Activated T-cell treated with anti-CD3 and anti-CD28 coated beads, Interleukin-2, amount 50 U/mL, for 24 hours (primary cell): ENCODE measurements at regions not wholly inside any gene's neighbourhood (a gene's known extent, or its start where the extent isn't known, plus 50 kb on each side); places are given as distances from the start of the nearest gene placed in this dataset.

Experiments
- DNase-seq: peaks from one replicate; pipeline ENCODE4 v3.0.0-alpha.2; 2020
- H3K27ac Mint-ChIP-seq: 2 replicates; pipeline ENCODE4 v1.8.0; 2020; ENCODE audit warnings: mild to moderate bottlenecking, mixed read lengths
- H3K27me3 Mint-ChIP-seq: 2 replicates; pipeline ENCODE4 v1.8.0; 2020; ENCODE audit warnings: mixed read lengths
- H3K36me3 Mint-ChIP-seq: 2 replicates; pipeline ENCODE4 v1.8.0; 2020; ENCODE audit warnings: low read depth, mixed read lengths
- H3K4me1 Mint-ChIP-seq: 2 replicates; pipeline ENCODE4 v1.8.0; 2020; ENCODE audit warnings: low read depth, mixed read lengths
- H3K4me3 Mint-ChIP-seq: 2 replicates; pipeline ENCODE4 v1.8.0; 2020; ENCODE audit warnings: mild to moderate bottlenecking, moderate library complexity, mixed read lengths
- H3K9me3 Mint-ChIP-seq: 2 replicates; pipeline ENCODE4 v1.8.0; 2020; ENCODE audit warnings: mixed read lengths

- Mint-ChIP-seq H3K27me3 (no peaks in the 10 kb centered on the region), H3K9me3 (no peaks in the 10 kb centered on the region), H3K4me3 (no peak overlapping the region), H3K4me1 (no peaks in the 10 kb centered on the region), H3K27ac (no peak overlapping the region), H3K36me3 (no peaks in the 10 kb centered on the region)
- no peak for DNase-seq
Observed at GRCh38 chr6:40710626-40711330, 123.6 kb upstream of the LRFN2 start.

- no peaks in the 10 kb centered on the region for H3K4me1 Mint-ChIP-seq
- H3K27me3 Mint-ChIP-seq, result peaks cover 1% of the 10 kb centered on the region
- no peak overlapping the region for H3K27ac Mint-ChIP-seq
- no peaks in the 10 kb centered on the region for H3K36me3 Mint-ChIP-seq
- H3K4me3 Mint-ChIP-seq, result no peak overlapping the region
- DNase-seq, result no peak
- no peaks in the 10 kb centered on the region for H3K9me3 Mint-ChIP-seq
Observed at GRCh38 chr6:40708049-40708448, 120.9 kb upstream of the LRFN2 start.

- Mint-ChIP-seq H3K9me3 (no peaks in the 10 kb centered on the region), H3K27me3 (peaks cover 15% of the 10 kb centered on the region), H3K36me3 (no peaks in the 10 kb centered on the region), H3K4me3 (no peak overlapping the region), H3K4me1 (no peaks in the 10 kb centered on the region), H3K27ac (no peak overlapping the region)
- DNase-seq, result no peak
Observed at GRCh38 chr6:40706178-40706577, 119.0 kb upstream of the LRFN2 start.

- Mint-ChIP-seq H3K4me3 (no peak overlapping the region), H3K4me1 (no peaks in the 10 kb centered on the region), H3K36me3 (no peaks in the 10 kb centered on the region), H3K9me3 (no peaks in the 10 kb centered on the region), H3K27ac (no peak overlapping the region), H3K27me3 (peaks cover 15% of the 10 kb centered on the region)
- no peak for DNase-seq
Observed at GRCh38 chr6:40705354-40705753, 118.2 kb upstream of the LRFN2 start.

DNA sequence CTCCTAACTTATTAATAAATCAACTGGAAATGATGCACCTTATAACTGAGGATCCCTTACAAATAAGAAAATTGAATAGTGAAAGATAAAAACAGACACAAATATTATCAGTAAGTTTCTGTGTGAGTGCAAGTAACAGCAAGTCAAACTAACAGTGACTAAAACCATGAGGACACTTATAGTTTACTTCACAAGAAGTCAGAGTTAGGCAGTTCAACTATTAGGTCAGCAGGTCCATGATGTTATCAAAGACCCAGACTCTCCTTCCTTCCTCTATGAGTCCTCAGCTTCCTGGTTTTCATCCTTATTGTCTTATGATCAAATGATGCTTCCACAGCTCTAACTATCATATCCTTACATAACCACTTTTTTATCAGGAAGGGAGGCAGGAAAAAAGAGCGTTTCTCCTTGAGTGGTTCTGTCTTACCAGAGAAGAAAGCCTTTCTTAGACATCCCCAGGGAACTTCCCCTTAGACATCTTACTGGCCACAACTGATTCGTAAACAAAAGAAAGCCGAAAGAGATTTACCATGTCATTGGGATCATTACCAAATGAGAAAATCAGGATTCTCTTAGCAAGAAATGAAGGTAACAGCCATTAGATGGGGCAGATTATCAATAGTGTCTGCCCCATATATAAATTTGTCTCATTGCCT, 114.3 kb upstream of the LRFN2 start:
- no peaks in the 10 kb centered on the region for H3K9me3 Mint-ChIP-seq
- no peak for DNase-seq
- H3K27me3 Mint-ChIP-seq, result peaks cover 20% of the 10 kb centered on the region
- no peaks in the 10 kb centered on the region for H3K4me1 Mint-ChIP-seq
- no peak overlapping the region for H3K4me3 Mint-ChIP-seq
- no peak overlapping the region for H3K27ac Mint-ChIP-seq
- no peaks in the 10 kb centered on the region for H3K36me3 Mint-ChIP-seq

- H3K27ac Mint-ChIP-seq, result no peak overlapping the region
- H3K4me1 Mint-ChIP-seq, result no peaks in the 10 kb centered on the region
- no peak for DNase-seq
- no peaks in the 10 kb centered on the region for H3K36me3 Mint-ChIP-seq
- H3K27me3 Mint-ChIP-seq, result peaks cover 20% of the 10 kb centered on the region
- no peak overlapping the region for H3K4me3 Mint-ChIP-seq
- no peaks in the 10 kb centered on the region for H3K9me3 Mint-ChIP-seq
Observed at GRCh38 chr6:40700006-40700580, 112.9 kb upstream of the LRFN2 start.

DNA sequence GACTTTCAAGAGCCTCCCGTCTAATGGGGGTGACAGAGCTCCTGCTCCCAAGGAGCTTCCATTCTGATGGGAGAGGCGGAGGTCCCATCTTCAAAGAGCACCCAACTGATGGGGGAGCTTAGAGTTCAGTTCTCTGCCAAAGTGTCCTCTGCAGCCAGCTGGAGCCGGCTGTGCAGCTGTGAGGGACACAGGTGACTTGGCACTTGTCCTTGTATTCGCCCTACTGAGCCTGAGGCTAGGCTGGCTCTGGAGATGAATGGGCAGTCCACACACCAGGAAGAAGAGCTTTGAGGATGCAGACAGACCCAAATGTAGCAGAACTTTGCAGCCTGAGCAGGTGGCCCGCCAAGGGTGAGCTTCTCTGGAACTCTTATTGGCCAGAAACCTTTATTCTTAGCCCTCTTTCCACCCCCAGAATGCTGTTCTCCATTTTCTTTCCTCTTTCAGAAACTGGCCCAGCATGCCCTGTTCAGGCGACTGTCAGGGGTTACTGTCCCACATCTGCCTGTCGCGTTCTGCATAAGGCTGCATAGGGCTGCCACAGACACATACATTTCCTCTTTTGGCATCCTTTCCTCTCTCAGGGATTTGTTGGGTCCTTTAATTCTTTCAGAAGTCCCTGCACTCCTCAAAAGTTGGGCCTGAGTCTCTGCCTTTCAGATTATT, 108.7 kb upstream of the LRFN2 start:
- Mint-ChIP-seq H3K27ac (no peak overlapping the region), H3K27me3 (peaks cover 5% of the 10 kb centered on the region), H3K36me3 (no peaks in the 10 kb centered on the region), H3K4me1 (no peaks in the 10 kb centered on the region), H3K9me3 (no peaks in the 10 kb centered on the region), H3K4me3 (no peak overlapping the region)
- DNase-seq, result no peak

GRCh38 chr6:40695114-40695513, 108.0 kb upstream of the LRFN2 start:
- Mint-ChIP-seq H3K4me3 (no peak overlapping the region), H3K36me3 (no peaks in the 10 kb centered on the region), H3K4me1 (no peaks in the 10 kb centered on the region), H3K27me3 (peaks cover 8% of the 10 kb centered on the region), H3K27ac (no peak overlapping the region), H3K9me3 (no peaks in the 10 kb centered on the region)
- DNase-seq, result no peak

DNA sequence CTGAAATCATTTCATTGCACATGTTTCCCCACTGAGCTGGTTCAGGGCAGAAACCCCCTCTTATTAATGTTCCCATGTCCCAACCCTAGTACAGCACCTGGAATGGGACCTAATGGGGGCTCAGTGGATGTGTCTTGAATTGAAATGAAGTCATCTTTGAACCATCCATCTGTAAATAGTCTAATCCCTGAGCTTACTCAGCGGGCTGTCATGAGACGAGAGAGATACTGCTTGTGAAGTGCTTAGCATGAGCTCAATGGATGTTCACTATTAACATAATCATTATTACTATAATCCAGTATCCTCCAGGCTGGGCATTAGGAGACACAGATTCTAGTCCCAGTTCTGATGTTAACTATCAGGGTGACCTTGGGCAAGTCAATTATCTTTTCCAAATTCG, 106.6 kb upstream of the LRFN2 start:
- no peaks in the 10 kb centered on the region for H3K9me3 Mint-ChIP-seq
- no peaks in the 10 kb centered on the region for H3K4me1 Mint-ChIP-seq
- no peaks in the 10 kb centered on the region for H3K36me3 Mint-ChIP-seq
- no peak overlapping the region for H3K27ac Mint-ChIP-seq
- no peak for DNase-seq
- H3K27me3 Mint-ChIP-seq, result peaks cover 11% of the 10 kb centered on the region
- H3K4me3 Mint-ChIP-seq, result no peak overlapping the region

GRCh38 chr6:40692337-40692736, 105.2 kb upstream of the LRFN2 start:
- no peak for DNase-seq
- H3K27ac Mint-ChIP-seq, result no peak overlapping the region
- H3K36me3 Mint-ChIP-seq, result no peaks in the 10 kb centered on the region

GRCh38 chr6:40689185-40689584, 102.0 kb upstream of the LRFN2 start:
- Mint-ChIP-seq H3K4me1 (no peaks in the 10 kb centered on the region), H3K27ac (no peak overlapping the region), H3K4me3 (no peak overlapping the region), H3K27me3 (peaks cover 22% of the 10 kb centered on the region), H3K36me3 (no peaks in the 10 kb centered on the region), H3K9me3 (peaks cover 8% of the 10 kb centered on the region)
- DNase-seq, result no peak

More at GRCh38 chr6:40692337-40692736, 105.2 kb upstream of the LRFN2 start:
- Mint-ChIP-seq H3K4me1 (no peaks in the 10 kb centered on the region), H3K27me3 (peaks cover 9% of the 10 kb centered on the region), H3K9me3 (no peaks in the 10 kb centered on the region), H3K4me3 (no peak overlapping the region)

- peaks cover 8% of the 10 kb centered on the region for H3K9me3 Mint-ChIP-seq
- peaks cover 22% of the 10 kb centered on the region for H3K27me3 Mint-ChIP-seq
- H3K36me3 Mint-ChIP-seq, result no peaks in the 10 kb centered on the region
- no peaks in the 10 kb centered on the region for H3K4me1 Mint-ChIP-seq
- H3K27ac Mint-ChIP-seq, result no peak overlapping the region
- H3K4me3 Mint-ChIP-seq, result no peak overlapping the region
- no peak for DNase-seq
Observed at GRCh38 chr6:40688214-40688761, 101.1 kb upstream of the LRFN2 start.

GRCh38 chr6:40685862-40686261, 98.7 kb upstream of the LRFN2 start:
- no peak overlapping the region for H3K27ac Mint-ChIP-seq
- H3K4me3 Mint-ChIP-seq, result no peak overlapping the region
- H3K4me1 Mint-ChIP-seq, result no peaks in the 10 kb centered on the region
- DNase-seq, result no peak
- H3K27me3 Mint-ChIP-seq, result peaks cover 22% of the 10 kb centered on the region
- H3K36me3 Mint-ChIP-seq, result no peaks in the 10 kb centered on the region
- H3K9me3 Mint-ChIP-seq, result peaks cover 8% of the 10 kb centered on the region

DNA sequence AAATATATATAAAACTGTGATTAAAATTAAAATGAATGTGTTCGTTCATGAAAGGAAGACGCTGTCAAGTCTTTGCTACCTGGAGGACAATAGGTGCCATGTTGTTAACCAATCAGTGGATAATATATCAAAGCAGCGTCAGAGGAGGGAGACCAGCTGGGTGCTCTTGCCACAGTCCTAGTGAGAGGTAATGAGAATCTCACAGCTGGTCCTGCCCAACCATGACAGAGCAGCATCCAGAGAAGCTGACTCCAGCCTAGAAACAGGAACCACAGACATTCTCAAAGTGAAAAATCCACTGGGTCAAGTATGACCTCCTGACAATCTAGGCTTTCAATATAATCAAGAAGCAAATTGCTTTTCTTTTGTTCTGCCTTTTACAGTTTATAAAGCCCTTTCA, 94.5 kb upstream of the LRFN2 start:
- Mint-ChIP-seq H3K36me3 (no peaks in the 10 kb centered on the region), H3K27me3 (peaks cover 11% of the 10 kb centered on the region), H3K4me3 (no peak overlapping the region), H3K9me3 (peaks cover 8% of the 10 kb centered on the region), H3K27ac (no peak overlapping the region), H3K4me1 (no peaks in the 10 kb centered on the region)
- DNase-seq, result no peak

DNA sequence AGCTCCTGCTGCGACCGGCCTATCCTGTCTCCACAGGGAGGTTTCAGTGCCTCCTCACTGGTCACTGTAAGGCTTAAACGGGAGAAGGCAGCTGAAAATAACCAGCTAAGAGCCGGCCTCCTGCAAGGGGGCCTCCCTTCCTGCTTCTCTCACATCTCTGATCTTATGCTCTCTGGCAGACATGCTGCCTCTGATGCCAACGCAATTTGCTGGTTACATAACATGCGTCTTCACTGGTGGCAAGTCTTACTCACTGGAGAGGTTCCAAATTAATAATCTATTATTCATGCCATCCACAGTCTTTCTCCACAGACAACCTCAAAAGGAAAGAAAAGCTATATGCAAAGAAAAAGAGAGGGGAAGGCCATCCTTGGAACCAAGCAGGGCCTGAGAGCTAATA, 91.8 kb upstream of the LRFN2 start:
- H3K27ac Mint-ChIP-seq, result no peak overlapping the region
- no peak for DNase-seq
- H3K9me3 Mint-ChIP-seq, result no peaks in the 10 kb centered on the region
- no peaks in the 10 kb centered on the region for H3K4me1 Mint-ChIP-seq
- peaks cover 6% of the 10 kb centered on the region for H3K27me3 Mint-ChIP-seq
- no peaks in the 10 kb centered on the region for H3K36me3 Mint-ChIP-seq
- no peak overlapping the region for H3K4me3 Mint-ChIP-seq
